22Rv1 (cell line): ENCODE measurements at regions not wholly inside any gene's neighbourhood (a gene's known extent, or its start where the extent isn't known, plus 50 kb on each side); places are given as distances from the start of the nearest gene placed in this dataset.

ENCODE experiments used
- H3K27ac ChIP-seq: fragments of 450-650 bp; 2 replicates; pipeline ENCODE4 v1.5.1; 2017
- ZFX ChIP-seq: fragments of 450-650 bp; IDR thresholded peaks from 2 replicates; pipeline ENCODE4 v1.6.1; 2017; ENCODE audit warnings: antibody characterized with exemption, borderline replicate concordance
- TF ChIP-seq, protein P1 (sequence below): fragments of 450-650 bp; IDR thresholded peaks from 2 replicates; pipeline ENCODE4 v1.5.1; 2017; ENCODE audit warnings: mild to moderate bottlenecking

DNA sequence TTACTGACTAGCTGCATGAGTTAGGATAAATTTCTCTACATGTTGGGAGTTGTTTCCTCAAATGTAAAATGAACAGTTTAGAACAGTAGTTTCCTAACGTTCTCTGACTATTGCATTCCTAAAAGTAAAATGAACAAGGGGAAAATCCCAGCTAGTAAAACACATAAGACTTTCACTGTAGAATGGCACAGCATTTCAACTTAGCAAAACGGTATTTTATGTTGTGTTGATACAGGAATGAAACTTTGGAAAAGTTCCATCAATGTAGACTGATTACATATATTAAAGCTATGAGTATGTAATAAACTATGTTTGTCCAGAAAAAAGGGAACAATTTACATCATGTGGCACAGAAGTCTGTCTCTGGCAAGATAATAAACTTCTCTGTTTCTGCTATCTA, 297.4 kb upstream of the EPHA3 start:
- no peak for TF ChIP-seq ZFX
- TF ChIP-seq, protein P1, sequence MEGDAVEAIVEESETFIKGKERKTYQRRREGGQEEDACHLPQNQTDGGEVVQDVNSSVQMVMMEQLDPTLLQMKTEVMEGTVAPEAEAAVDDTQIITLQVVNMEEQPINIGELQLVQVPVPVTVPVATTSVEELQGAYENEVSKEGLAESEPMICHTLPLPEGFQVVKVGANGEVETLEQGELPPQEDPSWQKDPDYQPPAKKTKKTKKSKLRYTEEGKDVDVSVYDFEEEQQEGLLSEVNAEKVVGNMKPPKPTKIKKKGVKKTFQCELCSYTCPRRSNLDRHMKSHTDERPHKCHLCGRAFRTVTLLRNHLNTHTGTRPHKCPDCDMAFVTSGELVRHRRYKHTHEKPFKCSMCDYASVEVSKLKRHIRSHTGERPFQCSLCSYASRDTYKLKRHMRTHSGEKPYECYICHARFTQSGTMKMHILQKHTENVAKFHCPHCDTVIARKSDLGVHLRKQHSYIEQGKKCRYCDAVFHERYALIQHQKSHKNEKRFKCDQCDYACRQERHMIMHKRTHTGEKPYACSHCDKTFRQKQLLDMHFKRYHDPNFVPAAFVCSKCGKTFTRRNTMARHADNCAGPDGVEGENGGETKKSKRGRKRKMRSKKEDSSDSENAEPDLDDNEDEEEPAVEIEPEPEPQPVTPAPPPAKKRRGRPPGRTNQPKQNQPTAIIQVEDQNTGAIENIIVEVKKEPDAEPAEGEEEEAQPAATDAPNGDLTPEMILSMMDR = no peak
- H3K27ac ChIP-seq = no peak overlapping the region

DNA sequence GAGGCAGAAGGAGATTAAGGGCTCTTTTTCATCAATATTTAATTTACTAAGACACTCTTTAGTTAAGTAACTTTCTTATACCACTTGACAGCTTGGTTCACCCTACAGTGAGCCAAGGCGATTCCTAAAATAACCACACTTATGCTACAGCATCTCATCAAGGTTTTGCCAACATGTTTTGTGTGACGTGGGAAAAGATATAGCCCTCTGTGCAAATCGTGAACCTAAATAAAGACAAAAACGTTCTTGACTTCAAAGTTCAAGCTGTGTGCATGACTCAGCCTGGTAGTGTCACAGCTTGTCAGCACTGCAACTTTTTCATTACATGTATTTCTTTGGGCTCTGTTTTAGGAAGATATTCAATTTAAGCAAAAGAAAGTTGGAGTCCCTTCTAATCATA, 297.0 kb upstream of the EPHA3 start:
- TF ChIP-seq, protein P1 = no peak
- TF ChIP-seq ZFX = no peak
- no peak overlapping the region for H3K27ac ChIP-seq

DNA sequence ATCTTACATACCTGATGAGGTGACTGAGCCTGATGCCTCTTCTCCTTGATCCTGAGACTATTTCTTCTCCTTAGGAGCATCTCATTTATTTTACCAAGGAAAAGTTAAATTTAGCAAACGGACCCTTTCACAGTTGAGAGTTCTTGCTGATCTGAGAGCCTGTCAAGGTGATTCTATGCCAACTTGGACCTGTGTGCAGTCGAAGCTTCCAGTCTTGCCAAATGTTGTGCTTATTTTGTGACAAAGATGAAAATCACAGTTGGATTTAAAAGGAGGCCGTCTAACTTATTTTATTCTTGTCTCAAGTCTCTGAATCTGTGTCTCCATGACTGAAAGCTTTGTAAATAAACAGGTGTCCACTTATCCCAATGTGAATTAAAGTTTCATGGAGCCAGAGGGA, 296.3 kb upstream of the EPHA3 start:
- no peak overlapping the region for H3K27ac ChIP-seq
- TF ChIP-seq ZFX = no peak
- TF ChIP-seq, protein P1 = no peak

DNA sequence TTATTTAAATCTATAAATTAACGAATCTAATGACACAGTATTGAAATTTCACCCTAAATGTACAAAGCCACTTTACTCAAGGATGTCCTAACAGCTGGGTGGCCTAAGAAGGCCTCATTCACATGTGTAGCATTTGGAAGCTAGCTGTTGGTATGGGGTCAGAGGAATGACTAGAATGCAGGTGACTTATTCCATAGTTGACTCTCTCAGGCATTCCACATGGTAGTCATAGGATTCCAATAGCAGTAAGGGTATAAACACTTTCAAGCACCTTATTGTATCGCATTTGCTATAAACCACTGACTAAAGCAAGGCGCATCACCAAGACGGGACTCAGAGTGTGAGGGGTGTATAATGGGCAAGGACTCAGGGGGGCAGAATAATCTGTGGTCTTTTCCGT, 294.8 kb upstream of the EPHA3 start:
- no peak for TF ChIP-seq ZFX
- TF ChIP-seq, protein P1 = no peak
- H3K27ac ChIP-seq = no peak overlapping the region

DNA sequence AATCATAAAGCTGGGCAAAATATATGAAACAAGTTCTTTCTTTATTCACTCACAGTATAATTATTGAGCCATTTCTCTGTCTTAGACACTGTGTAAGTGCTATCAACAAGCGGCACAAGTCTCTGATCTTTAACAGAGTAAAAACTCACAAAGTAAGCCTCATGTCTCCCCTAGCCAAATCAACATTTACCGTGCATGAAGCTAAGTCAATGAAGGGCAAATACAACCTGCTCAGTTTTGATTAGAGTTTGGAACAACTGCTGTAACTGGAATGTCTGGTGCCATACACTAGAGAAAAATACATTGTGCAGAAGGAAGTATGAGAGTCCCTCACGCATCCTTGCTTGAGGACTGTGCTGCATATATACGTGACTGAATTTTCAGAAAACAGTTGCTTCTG, 291.0 kb upstream of the EPHA3 start:
- TF ChIP-seq ZFX = no peak
- TF ChIP-seq, protein P1 = no peak
- H3K27ac ChIP-seq = no peak overlapping the region

DNA sequence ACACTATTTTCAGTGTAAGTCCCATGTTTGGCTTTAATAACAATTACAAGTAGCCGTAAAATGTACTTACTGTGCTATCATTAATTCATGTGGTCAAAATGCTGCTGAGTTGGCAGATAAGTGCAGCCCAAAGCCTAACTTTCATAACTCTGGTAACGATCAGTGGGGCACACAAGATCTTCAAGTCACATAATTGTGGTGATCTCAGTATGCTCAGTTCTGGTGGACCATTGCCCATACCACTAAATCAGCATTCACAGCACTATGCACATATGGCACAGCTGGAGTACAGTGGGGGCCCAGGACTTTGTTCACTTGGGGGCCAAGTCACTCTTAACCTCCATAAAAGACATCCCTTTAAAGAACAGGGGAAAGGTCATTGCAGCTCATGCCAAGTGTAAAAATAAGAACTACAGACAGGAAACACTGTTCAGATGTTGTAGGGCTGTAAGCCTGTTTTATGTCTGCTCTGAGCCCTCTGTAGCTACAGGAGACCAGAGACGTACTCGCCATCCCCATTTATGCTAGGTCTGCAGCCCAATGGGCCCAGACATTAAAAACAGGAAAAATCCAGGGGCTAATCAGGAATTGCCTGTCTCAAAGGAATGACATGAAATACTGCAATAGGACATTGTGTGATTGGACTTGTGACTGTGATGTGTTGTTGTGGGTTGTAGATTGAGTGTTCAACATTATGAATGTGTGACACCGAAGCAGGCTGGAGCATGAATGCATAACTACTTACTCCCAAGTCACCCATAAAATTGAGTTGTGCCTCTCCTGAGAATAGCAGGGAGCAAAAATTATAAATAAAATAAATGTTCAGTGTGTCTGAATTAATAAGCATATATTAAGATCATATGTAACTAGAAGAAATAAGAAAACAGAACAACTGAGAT, 282.5 kb upstream of the EPHA3 start:
- TF ChIP-seq ZFX = no peak
- TF ChIP-seq, protein P1 = no peak
- no peak overlapping the region for H3K27ac ChIP-seq

DNA sequence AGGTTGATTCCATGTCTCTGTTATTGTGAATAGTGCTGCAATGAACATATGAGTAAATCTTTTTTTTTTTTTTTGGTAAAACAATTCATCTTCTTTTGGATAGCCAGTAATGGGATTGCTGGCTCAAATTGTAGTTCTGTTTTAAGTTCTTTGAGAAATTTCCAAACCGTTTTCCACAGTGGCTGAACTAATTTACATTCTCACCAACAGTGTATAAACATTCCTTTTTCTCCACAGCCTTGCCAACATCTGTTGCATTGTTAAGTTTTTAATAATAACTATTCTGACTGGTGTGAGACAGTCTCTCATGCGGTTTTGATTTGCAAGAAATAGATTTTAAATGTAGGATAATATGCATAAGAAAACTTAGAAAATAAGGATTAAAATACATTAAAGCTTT, 279.0 kb upstream of the EPHA3 start:
- no peak for TF ChIP-seq ZFX
- TF ChIP-seq, protein P1 = no peak
- no peak overlapping the region for H3K27ac ChIP-seq
